ENCODE measurements at regions not wholly inside any gene's neighbourhood (a gene's known extent, or its start where the extent isn't known, plus 50 kb on each side); places are given as distances from the start of the nearest gene placed in this dataset.
"Not testable (repeated sequence)": the region's sequence is repeated elsewhere in the genome, so short reads cannot be mapped to it uniquely, and the experiment has no call there.

DNA sequence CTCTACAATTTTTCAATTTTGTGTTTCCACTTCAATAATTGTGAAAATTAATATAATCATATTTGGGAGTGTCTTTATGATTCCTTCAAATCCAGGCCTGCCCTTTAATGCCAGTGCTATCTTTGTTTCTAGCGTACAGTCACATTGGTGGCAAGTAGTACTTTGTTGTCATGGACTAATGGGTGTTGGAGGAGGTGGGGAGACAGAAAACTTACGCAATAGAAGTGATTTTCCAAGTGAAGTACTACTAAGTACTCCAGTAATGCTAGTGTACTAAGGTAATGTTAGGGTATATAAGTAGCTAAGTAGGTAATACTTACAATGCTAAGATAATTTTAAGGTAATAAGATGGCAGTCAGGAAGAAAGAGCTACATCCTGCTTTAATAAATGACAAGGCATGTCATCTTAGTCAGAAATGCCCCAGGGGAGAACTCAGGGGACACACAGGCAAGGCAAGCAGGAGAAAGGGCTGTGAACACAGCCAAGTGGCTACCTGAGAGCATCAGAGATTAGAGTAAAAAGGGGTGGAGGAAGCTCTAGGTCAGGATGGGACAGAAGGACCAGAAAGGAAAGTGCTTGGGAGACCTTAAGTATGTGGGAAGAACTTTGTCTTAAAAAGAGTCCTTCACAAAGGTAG is 217.2 kb upstream of the PRDM1 start:
- Histone ChIP-seq H3K36me3 (no peaks in the 10 kb centered on the region), H3K4me1 (no peaks in the 10 kb centered on the region), H3K4me3 (ENCODE audit: low read depth, low read length) (no peak overlapping the region), H3K27me3 (peaks cover 15% of the 10 kb centered on the region), H3K9me3 (no peaks in the 10 kb centered on the region)
- TF ChIP-seq, protein P1, sequence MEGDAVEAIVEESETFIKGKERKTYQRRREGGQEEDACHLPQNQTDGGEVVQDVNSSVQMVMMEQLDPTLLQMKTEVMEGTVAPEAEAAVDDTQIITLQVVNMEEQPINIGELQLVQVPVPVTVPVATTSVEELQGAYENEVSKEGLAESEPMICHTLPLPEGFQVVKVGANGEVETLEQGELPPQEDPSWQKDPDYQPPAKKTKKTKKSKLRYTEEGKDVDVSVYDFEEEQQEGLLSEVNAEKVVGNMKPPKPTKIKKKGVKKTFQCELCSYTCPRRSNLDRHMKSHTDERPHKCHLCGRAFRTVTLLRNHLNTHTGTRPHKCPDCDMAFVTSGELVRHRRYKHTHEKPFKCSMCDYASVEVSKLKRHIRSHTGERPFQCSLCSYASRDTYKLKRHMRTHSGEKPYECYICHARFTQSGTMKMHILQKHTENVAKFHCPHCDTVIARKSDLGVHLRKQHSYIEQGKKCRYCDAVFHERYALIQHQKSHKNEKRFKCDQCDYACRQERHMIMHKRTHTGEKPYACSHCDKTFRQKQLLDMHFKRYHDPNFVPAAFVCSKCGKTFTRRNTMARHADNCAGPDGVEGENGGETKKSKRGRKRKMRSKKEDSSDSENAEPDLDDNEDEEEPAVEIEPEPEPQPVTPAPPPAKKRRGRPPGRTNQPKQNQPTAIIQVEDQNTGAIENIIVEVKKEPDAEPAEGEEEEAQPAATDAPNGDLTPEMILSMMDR (IDR thresholded peaks at IDR 0.05; ENCODE audit: low read depth, low read length) = no peak
- DNase-seq = no peak

DNA sequence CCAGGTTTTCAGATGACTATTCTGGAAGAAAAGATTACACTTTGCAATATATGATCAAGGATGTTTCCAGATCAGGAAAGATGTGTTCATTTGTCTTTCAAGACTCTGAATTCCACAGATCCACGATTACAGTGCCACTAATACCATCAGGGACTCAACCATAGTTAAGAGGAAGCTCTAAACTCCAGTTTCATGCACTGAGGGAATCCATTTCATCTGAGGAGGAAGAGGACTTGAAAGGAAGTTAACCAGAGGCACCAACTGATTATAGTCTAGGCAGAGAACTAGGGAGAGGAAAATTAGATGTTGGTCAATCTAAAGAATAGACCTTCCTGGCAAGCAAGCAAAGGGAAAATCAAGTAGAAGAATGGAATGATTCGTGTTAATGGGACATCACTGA is 218.3 kb upstream of the PRDM1 start:
- H3K27me3 ChIP-seq = peaks cover 24% of the 10 kb centered on the region
- H3K36me3 ChIP-seq = no peaks in the 10 kb centered on the region
- H3K9me3 ChIP-seq = no peaks in the 10 kb centered on the region
- DNase-seq = no peak
- TF ChIP-seq, protein P1 (IDR thresholded peaks at IDR 0.05; ENCODE audit: low read depth, low read length) = no peak
- H3K4me1 ChIP-seq = no peaks in the 10 kb centered on the region
- no peak overlapping the region for H3K4me3 ChIP-seq (ENCODE audit: low read depth, low read length)

DNA sequence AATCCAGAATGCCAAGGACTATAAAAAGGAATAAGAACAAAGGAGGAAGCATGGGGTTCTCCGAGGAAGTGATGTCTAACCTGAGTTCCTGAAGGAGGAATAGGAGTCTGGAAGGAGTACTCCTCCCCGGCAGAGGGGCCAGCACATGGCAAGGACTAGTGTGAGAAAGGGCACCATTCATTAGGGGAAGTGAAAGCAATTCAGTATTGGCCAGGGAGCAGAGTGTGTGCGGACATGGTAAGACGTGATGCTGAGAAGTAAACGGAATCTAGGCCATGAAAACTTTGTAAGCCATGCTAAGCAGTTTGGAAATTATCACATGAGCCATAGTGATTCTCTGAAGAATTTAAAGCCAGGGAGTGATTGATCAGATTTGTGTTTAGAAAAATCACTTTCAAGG is 218.9 kb upstream of the PRDM1 start:
- TF ChIP-seq, protein P1 (IDR thresholded peaks at IDR 0.05; ENCODE audit: low read depth, low read length) = no peak
- DNase-seq = no peak

DNA sequence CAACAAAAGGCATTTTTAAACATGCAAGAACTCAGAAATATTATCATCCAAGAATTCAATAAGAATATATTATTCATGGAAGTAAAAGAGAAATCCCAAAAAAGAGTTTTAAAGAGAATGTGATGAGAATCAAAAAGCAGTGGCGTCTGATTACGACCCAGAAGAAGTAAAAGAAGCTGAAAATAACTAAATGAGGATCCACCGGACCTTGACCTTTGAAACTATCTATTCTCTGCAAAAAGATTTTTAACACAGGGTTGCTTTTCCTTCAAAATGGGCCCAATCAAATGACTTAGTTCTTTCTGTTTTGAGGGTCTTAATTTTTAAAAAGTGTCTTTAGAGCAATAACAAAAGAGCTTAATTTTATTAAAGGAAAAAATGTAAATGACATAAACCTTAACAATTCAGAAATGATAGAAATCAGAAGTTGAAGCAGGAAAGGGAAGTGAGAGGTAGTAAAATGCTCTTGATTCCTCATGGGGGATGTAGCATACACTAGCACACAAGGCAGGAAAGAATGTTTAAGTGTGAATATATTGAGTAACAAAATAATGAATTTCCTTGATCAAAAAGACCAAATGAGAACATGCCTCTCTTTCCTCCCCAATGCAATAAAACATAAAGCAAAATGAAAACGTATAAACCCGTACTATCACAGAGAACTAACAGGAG is 223.1 kb upstream of the PRDM1 start:
- peaks cover 22% of the 10 kb centered on the region for H3K27me3 ChIP-seq
- no peaks in the 10 kb centered on the region for H3K9me3 ChIP-seq
- DNase-seq = no peak
- no peak overlapping the region for H3K4me3 ChIP-seq (ENCODE audit: low read depth, low read length)
- TF ChIP-seq, protein P1 (IDR thresholded peaks at IDR 0.05; ENCODE audit: low read depth, low read length) = no peak
- no peaks in the 10 kb centered on the region for H3K36me3 ChIP-seq
- no peaks in the 10 kb centered on the region for H3K4me1 ChIP-seq

More for the DNA sequence above, 218.9 kb upstream of the PRDM1 start:
- Histone ChIP-seq H3K36me3 (no peaks in the 10 kb centered on the region), H3K9me3 (no peaks in the 10 kb centered on the region), H3K4me3 (ENCODE audit: low read depth, low read length) (no peak overlapping the region), H3K4me1 (no peaks in the 10 kb centered on the region), H3K27me3 (peaks cover 22% of the 10 kb centered on the region)

DNA sequence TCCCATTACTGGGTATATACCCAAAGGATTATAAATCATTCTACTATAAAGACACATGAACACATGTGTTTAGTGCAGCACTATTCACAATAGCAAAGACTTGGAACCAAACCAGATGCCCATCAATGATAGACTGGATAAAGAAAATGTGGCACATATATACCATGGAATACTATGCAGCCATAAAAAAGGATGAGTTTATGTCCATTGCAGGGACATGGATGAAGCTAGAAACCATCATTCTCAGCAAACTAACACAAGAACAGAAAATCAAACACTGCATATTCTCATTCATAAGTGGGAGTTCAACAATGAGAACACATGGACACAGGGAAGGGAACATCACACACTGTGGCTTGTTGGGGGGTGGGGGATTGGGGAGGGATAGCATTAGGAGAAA is 225.2 kb upstream of the PRDM1 start:
- DNase-seq; H3K4me1 ChIP-seq; H3K9me3 ChIP-seq; H3K4me3 ChIP-seq (ENCODE audit: low read depth, low read length); H3K36me3 ChIP-seq: not testable (repeated sequence)
- H3K27me3 ChIP-seq = peaks cover 20% of the 10 kb centered on the region

GRCh38 chr6:105859457-105859856 is 226.7 kb upstream of the PRDM1 start:
- no peaks in the 10 kb centered on the region for H3K36me3 ChIP-seq
- no peaks in the 10 kb centered on the region for H3K4me1 ChIP-seq
- TF ChIP-seq, protein P1 (IDR thresholded peaks at IDR 0.05; ENCODE audit: low read depth, low read length) = no peak
- no peak overlapping the region for H3K4me3 ChIP-seq (ENCODE audit: low read depth, low read length)
- no peaks in the 10 kb centered on the region for H3K9me3 ChIP-seq
- peaks cover 10% of the 10 kb centered on the region for H3K27me3 ChIP-seq
- DNase-seq = no peak

- not testable (repeated sequence) for H3K4me1 ChIP-seq; DNase-seq; H3K4me3 ChIP-seq (ENCODE audit: low read depth, low read length); H3K27me3 ChIP-seq; H3K9me3 ChIP-seq; H3K36me3 ChIP-seq
Measured at GRCh38 chr6:105858639-105859038, 227.5 kb upstream of the PRDM1 start.
